Erythroblast (primary cell): ENCODE measurements at regions not wholly inside any gene's neighbourhood (a gene's known extent, or its start where the extent isn't known, plus 50 kb on each side); places are given as distances from the start of the nearest gene placed in this dataset.

Source experiments
- DNase-seq, 2 experiments: peaks; one replicate each; lab custom pipeline; 2025; lab: John Stamatoyannopoulos, UW
- GATA1 ChIP-seq: IDR thresholded peaks from 2 replicates; pipeline ENCODE4 v1.6.1; 2011; ENCODE audit warnings: low read depth, mild to moderate bottlenecking, control low read depth, low read length, moderate library complexity
- POLR2A ChIP-seq: IDR thresholded peaks from 2 replicates; pipeline ENCODE4 v1.6.1; 2011; ENCODE audit warnings: mild to moderate bottlenecking, low read length

DNA sequence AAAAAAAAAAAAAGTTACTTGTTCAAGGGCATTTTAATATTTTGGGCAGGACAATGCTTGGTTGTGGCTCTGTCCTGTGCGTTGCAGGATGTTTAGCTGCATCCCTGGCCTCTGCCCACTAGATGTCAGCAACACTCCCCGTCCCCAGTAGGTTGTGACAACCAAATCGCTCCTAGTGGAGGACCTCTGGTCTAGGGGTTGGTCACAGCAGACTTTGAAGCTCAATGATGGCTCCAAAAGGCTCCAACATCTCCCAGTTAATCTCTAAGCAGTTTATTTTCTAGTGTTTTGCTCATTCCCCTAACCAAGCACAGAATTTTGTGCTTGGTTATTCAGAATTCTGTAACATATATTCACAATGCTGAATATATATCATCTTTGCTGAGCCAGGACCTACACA is 67.0 kb downstream of the CHRNA1 start:
- DNase-seq: peak; percentile 42 to 44
- TF ChIP-seq GATA1 (no peak), POLR2A (no peak)

- no peak for TF ChIP-seq GATA1
- DNase-seq: no peak
Observed at GRCh38 chr2:174694920-174695319, 69.4 kb downstream of the CHRNA1 start.

- no peak for DNase-seq
- TF ChIP-seq GATA1 (no peak), POLR2A (no peak)
Observed at GRCh38 chr2:174694196-174694878, 69.9 kb downstream of the CHRNA1 start.

- DNase-seq: no peak
- TF ChIP-seq POLR2A (no peak), GATA1 (no peak)
Observed at GRCh38 chr2:174693344-174693743, 70.9 kb downstream of the CHRNA1 start.

DNA sequence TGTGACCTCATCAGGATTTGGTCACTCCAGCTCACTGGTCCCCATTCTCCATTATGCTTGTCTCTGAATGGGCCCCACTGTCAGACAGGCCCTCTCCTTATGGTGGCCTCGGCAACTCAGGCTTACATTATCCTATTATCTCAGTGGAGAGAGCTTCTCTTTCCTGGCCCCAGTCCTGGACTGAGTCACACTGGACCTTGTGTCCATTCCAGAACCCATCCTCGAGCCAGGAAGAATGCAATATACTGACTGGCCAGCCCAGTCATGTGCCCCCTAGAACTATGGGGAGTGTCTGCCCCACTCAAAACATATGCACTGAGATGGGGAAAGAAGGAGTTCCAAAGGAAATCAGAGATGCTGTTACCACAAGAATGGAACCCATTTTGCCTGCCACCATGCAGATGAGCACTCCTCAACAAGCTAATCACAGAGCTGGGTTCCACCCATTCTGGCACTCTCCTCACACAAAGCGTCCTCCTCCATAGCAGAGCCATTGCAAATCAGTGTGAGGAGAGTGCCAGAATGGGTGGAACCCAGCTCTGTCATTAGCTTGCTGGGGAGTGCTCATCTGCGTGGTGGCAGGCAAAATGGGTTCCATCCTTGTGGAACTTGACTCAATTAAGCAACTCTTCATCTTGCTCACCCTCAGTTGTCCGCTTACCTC is 71.9 kb downstream of the CHRNA1 start:
- DNase-seq: no peak
- no peak for TF ChIP-seq GATA1

DNA sequence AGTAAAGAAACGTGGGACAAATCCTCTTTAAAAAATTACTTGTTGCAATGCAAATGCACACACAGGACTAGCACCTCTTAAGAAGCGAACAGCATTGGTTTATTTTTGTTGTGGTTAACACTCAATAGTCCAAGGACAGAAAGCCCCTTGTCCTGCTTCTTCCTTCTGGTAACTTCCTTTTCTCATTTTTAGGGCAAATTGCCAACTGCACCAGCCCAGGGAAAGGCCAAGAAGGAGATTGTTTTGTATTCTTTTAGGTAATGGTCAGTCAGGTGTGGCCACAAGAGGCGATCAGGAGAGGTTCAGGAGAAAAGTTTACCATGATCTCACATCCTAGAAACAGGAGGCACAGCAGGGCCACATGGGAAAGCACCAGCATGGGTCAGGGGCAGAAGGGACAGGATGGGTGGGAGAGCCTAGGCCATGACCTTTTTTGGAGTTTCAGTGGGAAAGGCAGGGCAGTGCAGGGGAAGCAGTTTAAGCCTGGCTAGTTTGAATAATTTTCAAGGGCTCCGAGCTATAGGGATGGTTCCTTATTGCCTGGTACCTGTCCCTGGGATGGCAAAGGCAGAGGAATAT is 73.0 kb downstream of the CHRNA1 start:
- no peak for DNase-seq
- TF ChIP-seq GATA1: no peak
- TF ChIP-seq POLR2A: no peak

DNA sequence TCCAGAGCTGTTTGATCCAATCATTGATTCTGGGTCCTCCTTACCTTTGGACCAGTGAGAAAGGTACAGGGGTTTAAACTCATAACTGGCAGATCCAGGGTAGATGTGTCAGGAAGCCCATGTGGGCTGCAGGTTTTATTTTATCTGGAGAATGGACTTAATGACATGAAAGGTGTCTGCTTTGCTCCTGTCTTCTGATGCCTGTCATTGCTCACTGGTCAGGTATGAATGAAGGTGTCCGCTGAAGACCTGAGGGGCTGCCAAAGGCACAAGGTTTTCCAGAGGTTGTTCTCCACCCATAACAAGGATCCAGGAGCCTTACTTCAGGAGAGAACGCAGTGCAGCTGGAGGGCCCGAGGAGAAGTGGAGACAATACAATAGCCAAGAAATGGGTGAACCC is 74.2 kb downstream of the CHRNA1 start:
- no peak for DNase-seq

DNA sequence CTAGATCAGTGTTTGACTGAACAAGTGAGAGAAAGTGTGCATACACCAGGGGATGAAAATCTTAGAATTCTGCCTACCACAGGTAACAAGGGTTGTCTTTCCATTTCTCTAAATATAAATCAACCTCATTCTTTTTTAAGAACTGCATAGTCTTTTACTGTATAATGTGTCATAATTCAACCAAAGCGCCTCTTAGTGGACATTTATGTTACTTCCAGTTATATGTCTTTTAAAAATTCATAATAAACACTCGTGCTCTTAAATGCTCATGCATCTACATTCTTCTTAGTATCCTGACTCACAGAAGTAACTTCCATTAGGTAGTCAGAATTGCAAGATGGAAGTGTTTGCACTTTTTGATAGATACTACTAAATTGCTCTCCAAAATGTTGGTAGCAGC is 76.2 kb downstream of the CHRNA1 start:
- no peak for TF ChIP-seq POLR2A
- no peak for TF ChIP-seq GATA1

More for the DNA sequence above, 74.2 kb downstream of the CHRNA1 start:
- TF ChIP-seq POLR2A (no peak), GATA1 (no peak)

DNA sequence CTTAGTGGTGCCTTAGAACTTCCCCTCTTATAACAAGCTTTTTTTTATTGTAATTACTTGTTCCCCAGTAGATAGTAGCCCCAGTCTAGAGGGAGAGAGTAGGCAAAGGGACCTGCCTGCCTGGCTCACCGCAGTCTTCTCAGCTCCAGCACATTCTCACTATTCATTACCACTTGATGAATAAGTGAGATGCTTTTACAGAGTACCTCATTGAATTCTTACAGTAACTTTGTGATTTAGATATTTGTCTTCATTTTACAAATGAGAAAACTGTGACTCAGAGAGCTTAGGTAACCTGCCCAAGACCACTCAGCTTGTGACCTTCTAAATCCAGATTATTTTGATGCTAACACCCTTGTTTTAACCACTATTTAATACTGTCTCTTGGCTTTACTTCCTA is 77.8 kb downstream of the CHRNA1 start:
- DNase-seq: no peak

More for the DNA sequence above, 76.2 kb downstream of the CHRNA1 start:
- DNase-seq: peak in 1 of 2 experiments; percentile 25

GRCh38 chr2:174683392-174683759 is 80.9 kb downstream of the CHRNA1 start:
- DNase-seq: peak in 1 of 2 experiments; percentile 11
- TF ChIP-seq GATA1: no peak
- no peak for TF ChIP-seq POLR2A

More for the DNA sequence above, 77.8 kb downstream of the CHRNA1 start:
- TF ChIP-seq GATA1 (no peak), POLR2A (no peak)

DNA sequence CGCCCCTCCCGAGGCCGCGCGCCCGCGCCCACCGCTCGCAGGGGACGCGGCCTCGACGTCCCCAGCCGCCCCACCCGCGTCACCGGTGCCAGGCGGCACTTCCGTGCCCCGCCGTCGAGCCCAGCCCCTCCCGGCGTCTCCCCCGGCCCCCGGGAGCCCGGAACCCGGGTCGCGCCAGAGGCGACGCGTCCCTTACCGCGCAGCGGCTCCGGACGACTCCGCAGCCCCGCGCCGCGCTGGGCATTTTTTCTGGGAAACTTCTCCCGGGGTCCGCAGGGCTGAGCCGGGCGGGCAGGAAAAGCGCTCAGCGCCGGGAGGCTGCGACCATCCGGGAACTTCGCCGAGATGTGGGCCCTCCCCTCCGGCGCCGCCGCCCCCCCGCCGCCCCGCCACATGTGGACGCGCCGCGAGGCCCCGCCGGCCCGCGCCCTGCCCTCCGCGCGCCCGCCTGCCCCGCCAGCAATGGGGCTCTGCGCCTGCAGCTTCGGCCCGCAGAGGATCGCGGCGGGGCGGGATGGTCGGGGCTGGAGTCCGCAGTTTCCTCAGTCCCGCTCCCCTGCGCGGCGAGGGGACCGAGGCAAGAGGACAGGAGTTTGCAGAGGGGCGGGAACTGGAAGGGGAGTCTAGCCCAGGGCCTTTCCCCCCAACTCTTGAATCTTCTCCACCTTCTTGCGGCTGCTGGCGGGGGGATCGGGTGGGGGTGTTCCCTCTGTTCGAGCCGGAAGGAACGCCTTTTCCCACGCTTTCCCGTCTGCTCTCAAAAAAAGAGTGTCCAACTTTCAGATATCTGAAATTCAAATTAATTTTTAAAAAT is 81.5 kb downstream of the CHRNA1 start:
- no peak for TF ChIP-seq POLR2A
- no peak for TF ChIP-seq GATA1
- DNase-seq: peak; percentile 39 to 45

GRCh38 chr2:174682007-174682577 is 82.2 kb downstream of the CHRNA1 start:
- DNase-seq: peak in 1 of 2 experiments; percentile 17
- no peak for TF ChIP-seq GATA1
- no peak for TF ChIP-seq POLR2A

DNA sequence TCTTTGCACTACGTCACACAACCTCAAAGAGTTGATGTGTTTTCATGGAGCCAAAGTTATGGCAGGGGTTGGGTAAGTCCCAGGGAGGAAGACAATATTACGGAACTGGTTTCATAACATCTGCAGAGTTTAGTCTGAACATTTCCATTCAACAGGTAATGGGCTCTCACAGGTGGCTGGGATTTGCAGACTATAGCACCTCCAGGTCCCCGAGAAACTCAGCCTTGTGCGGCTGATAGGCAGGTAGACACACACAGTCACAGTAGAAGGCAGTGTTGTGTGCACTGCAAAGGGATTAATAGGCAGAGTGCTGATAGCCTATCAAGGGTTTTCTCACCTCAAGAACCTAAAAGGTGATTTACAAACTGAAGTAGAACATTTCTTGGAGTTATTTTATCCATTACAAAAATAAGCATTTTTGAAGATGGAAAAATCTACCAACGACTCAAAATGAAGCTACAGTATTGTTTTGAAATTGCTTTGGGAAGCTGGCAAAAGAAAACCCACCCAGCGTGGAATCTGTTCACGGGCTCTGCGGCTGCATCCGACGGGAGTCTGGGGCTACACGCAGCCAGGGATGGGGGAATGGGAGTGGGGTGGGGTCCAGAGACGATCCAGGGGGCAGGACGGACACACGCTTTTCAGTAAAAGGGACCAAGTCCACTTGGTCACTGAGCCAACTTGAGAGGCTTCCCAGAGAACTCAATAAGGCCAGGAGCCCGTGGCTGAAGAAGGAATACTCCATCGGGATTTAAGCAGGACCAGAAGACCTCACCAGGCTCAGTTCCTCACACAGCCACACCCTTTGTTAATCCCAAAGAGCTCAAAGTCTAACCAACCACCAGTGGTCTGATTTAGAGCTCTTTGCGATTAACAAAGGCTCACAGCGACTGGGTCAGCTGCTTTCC is 82.9 kb downstream of the CHRNA1 start:
- TF ChIP-seq GATA1 (no peak), POLR2A (no peak)
- no peak for DNase-seq
